WI38 (cell line): ENCODE measurements at regions not wholly inside any gene's neighbourhood (a gene's known extent, or its start where the extent isn't known, plus 50 kb on each side); places are given as distances from the start of the nearest gene placed in this dataset.

ENCODE experiments used
- H3K4me3 ChIP-seq: 2 replicates; pipeline ENCODE4 v1.5.1; 2011; ENCODE audit warnings: low read depth, mild to moderate bottlenecking, control low read depth, low read length
- TF ChIP-seq, protein P1 (sequence below): IDR thresholded peaks from 2 replicates; pipeline ENCODE4 v1.5.1; 2012; ENCODE audit warnings: low read depth, mild to moderate bottlenecking, control low read depth, low read length

DNA sequence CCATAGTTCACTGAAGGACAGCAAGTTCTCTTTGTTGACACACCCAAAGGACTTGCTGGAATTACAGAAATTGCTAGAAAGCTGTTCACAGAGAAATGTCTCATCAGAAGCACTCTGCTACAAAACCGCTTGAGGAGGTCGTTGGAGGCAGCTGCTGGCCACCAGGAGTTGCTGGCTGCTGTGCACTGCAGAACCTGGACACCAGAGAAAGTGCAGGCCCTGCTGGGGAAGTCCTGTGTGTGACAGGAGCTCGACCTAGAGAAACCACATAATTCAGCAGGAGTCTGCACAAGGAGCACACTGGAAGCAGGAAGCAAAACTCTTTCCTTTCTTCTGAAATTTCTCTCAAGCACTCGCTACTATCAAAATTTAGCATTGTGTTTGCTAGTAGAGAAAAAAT, 461.5 kb upstream of the GHITM start:
- TF ChIP-seq, protein P1, sequence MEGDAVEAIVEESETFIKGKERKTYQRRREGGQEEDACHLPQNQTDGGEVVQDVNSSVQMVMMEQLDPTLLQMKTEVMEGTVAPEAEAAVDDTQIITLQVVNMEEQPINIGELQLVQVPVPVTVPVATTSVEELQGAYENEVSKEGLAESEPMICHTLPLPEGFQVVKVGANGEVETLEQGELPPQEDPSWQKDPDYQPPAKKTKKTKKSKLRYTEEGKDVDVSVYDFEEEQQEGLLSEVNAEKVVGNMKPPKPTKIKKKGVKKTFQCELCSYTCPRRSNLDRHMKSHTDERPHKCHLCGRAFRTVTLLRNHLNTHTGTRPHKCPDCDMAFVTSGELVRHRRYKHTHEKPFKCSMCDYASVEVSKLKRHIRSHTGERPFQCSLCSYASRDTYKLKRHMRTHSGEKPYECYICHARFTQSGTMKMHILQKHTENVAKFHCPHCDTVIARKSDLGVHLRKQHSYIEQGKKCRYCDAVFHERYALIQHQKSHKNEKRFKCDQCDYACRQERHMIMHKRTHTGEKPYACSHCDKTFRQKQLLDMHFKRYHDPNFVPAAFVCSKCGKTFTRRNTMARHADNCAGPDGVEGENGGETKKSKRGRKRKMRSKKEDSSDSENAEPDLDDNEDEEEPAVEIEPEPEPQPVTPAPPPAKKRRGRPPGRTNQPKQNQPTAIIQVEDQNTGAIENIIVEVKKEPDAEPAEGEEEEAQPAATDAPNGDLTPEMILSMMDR = no peak
- no peak overlapping the region for H3K4me3 ChIP-seq

DNA sequence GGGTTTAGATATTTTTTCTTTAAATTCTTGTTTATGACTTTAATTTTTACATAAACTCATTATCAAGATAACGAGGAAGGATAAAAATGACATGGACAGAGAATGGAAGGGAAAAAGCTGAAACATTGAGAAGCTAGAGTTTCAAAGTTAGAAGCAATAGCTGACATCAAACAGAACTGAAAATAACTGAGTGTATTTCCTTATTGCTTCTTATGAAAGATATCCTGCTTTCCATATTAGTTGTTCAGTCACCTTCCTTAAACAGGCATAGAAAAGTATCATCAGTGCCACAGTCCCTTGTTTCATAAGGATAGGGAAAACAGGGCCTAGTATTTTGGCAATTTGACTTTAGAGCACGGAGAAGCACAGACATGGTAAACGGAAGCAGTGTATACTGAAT, 460.5 kb upstream of the GHITM start:
- no peak overlapping the region for H3K4me3 ChIP-seq
- TF ChIP-seq, protein P1 = no peak

DNA sequence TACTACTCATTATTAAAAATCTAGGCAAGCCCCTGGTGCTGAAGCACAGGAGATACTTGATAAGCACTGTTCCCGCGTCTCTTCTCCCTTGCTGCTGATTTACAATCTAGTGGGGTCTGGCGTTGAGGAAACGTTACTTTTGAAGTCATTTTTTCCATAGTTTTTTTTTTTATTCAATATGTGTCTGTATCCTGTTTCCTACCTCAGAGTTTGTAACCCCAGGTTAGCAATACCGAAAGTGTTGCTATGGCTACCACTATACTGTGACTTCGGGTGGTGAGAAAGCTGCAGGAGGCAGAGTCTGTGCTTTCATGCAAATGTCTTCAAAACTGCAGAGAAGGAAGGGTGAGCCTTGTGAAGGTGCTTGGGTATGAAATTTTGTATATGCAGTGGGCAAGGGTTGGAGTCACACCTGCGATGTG, 458.8 kb upstream of the GHITM start:
- TF ChIP-seq, protein P1 = no peak

DNA sequence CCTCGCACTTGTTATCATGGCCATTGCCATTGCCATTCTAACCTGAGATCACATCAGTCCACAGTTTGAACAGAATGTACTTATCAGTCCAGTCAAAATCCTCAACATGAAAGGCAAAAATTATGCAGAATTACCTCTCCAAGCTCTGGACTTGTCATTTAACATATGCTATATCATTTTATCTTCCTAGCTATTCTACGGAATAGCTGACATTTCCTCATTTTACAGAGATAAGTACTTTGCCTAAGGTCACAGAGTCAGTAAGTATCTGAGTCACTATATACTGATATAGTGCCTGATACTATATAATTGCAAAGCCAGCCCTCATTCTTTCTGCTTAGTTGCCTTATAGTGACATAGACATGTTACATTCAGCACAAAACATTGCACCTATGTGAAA, 456.9 kb upstream of the GHITM start:
- TF ChIP-seq, protein P1 = no peak
- no peak overlapping the region for H3K4me3 ChIP-seq

More for the DNA sequence above, 458.8 kb upstream of the GHITM start:
- no peak overlapping the region for H3K4me3 ChIP-seq

DNA sequence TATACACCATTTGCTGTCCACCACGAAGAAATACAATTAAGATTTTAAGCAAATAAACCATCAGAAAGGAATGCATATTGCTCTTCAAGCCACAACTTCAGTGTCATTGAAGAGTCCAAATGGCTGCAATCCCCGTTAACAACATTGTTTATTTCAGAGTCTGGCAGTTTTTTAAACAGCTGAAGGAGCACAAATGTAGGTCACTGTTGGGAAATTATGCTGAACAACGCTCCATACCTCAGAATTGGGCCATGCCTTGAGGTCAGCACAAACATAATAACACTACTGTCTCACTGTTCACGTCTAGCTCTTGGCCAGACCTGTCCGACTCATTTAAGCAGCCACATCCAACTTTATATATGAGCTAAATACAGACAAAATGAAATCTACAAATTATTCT, 453.9 kb upstream of the GHITM start:
- TF ChIP-seq, protein P1 = no peak
- no peak overlapping the region for H3K4me3 ChIP-seq

DNA sequence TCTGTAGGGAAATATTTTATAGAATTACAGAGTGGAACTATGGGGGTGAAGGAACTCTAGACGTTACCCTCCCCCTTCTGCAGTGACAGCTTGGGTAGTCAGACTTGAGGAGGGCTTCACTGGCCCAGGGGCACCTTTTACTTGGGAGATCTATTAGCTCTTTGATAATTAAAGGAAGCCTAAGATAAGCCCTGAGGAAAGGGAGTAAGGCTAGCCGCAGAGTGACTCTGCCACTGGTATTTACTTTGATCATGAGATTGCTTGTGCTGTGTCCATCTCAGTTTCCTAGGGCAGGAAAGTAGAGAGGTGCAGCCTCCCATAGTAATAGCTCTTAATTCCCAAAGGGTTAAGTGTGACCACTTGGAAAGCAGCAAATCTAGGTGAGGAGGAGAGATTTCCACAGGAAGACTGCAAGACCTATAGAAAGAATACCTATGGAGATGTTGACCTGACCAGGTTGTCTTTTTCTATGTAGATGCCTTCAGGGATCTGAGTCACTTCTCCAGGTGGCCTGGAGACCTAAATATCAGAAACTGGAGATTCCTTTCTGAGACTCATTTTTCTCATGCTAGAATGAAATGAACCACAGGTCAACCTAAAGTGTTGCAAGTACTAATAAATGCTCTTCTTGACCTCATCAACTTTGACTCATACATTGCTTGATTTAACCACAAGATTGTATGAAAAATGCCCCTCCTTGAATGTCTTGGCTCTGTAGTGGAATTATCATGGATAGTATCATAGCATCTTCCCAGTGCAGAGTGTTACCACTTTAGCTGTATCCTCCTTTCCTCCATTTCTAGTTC, 447.3 kb upstream of the GHITM start:
- TF ChIP-seq, protein P1 = no peak
- no peak overlapping the region for H3K4me3 ChIP-seq

DNA sequence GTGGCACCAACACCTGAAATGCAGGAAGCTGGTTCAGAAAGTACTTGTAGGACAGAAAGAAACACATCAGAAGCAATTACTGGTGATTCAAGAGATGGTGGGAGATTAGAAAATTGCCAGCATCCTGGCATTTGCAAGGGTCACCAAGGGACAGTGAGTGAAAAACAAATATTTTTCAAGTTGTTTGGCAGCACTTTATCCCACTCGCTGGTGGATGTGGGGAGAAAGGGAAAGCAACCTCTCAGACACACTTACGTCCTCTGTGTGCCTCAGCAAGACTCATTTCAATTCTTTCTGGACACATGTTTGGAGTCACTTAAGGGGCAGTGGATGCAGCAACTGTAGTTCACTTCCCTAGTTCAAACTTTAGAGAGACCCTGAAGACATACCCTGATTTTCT, 440.4 kb upstream of the GHITM start:
- no peak overlapping the region for H3K4me3 ChIP-seq
- TF ChIP-seq, protein P1 = no peak
